IPS-15b (cell line): ENCODE measurements at regions not wholly inside any gene's neighbourhood (a gene's known extent, or its start where the extent isn't known, plus 50 kb on each side); places are given as distances from the start of the nearest gene placed in this dataset.
"Not testable (repeated sequence)": the region's sequence is repeated elsewhere in the genome, so short reads cannot be mapped to it uniquely, and the experiment has no call there.

ENCODE experiments used
- H3K27me3 ChIP-seq: one replicate; pipeline ENCODE4 v1.6.1; 2013; ENCODE audit warnings: low read length; ENCODE audit not compliant: control insufficient read depth, insufficient read depth
- H3K36me3 ChIP-seq: one replicate; pipeline ENCODE4 v1.6.1; 2013; ENCODE audit warnings: low read length; ENCODE audit not compliant: control insufficient read depth, insufficient read depth
- H3K4me1 ChIP-seq: one replicate; pipeline ENCODE4 v1.6.1; 2013; ENCODE audit warnings: mild to moderate bottlenecking, low read length; ENCODE audit not compliant: control insufficient read depth, insufficient read depth
- H3K4me3 ChIP-seq: one replicate; pipeline ENCODE4 v1.5.1; 2013; ENCODE audit warnings: low read depth, low read length
- H3K9ac ChIP-seq: one replicate; pipeline ENCODE4 v1.6.1; 2013; ENCODE audit warnings: low read depth, mild to moderate bottlenecking, low read length
- H3K9me3 ChIP-seq: one replicate; pipeline ENCODE4 v1.6.1; 2013; ENCODE audit warnings: mild to moderate bottlenecking, low read length; ENCODE audit not compliant: control insufficient read depth, insufficient read depth

DNA sequence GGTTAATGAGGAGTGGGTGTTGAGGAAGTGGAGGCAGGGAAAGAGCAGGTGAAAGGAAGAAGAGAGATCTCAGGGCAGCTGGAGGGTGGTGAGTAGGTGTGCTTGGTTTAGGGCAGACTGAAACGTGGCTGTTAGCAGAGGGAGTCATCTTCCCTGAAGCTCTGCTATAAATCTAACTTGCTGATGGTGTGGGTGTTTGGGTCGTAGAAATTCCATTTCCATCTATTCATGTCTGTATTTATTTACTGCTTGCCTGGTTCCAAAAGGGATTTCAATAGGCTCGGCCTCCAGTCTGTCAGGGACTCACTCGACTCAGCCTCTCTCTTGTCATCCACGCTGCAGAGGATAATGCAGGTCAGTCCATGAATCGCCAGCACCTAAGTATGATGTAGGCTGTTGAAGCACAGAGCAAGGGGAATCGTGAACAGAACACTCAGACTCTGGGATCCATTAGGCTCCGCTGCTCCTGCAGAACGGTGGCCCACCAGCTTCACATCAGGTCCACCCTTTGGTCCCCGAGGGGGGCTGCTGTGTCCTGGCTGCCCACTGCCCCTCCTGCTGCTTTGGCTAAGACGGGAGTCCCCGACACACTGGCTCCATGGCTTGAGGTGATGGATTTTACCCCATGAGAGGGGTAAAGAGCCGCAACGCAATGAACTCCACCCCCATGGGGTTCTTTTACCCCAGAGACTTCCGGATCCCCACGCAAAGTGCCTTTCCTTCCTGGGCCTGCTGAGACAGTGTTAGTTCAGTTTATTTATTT is 156.2 kb downstream of the RHOU start:
- Histone ChIP-seq H3K27me3 (no peaks in the 10 kb centered on the region), H3K4me3 (no peak overlapping the region), H3K4me1 (no peaks in the 10 kb centered on the region), H3K36me3 (no peaks in the 10 kb centered on the region), H3K9me3 (no peaks in the 10 kb centered on the region), H3K9ac (no peak overlapping the region)

DNA sequence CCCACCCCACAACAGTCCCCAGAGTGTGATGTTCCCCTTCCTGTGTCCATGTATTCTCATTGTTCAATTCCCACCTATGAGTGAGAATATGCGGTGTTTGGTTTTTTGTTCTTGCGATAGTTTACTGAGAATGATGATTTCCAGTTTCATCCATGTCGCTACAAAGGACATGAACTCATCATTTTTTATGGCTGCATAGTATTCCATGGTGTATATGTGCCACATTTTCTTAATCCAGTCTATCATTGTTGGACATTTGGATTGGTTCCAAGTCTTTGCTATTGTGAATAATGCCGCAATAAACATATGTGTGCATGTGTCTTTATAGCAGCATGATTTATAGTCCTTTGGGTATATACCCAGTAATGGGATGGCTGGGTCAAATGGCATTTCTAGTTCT is 156.9 kb downstream of the RHOU start:
- not testable (repeated sequence) for H3K4me1 ChIP-seq, H3K4me3 ChIP-seq, H3K27me3 ChIP-seq, H3K36me3 ChIP-seq, H3K9me3 ChIP-seq, H3K9ac ChIP-seq

DNA sequence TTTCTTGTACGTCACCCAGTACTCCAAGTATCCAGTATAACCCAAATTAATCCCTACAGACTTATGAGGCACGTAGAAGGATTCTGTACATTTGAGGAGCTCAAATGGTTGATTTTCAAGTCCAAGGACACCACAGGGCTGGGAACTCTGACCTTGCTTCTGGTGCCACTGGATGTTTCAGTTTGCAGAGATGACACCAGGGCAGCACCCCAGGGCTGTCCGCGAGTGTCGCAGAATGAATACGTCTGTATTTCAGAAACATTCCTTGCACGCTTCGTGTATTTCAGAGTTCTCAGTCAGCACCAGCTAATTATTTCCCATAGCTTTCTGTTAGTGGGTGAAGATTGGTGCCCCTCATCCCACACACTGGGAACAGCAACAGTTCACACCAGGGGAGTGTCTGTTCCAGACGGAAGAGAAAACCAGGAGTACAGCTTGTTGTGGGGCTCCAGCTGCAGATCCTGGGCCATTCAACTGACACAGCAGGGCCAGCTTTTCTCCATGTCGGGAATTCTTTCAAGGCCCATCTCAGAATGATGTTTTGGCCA is 159.2 kb downstream of the RHOU start:
- H3K36me3 ChIP-seq: no peaks in the 10 kb centered on the region
- no peaks in the 10 kb centered on the region for H3K27me3 ChIP-seq
- no peaks in the 10 kb centered on the region for H3K9me3 ChIP-seq
- H3K4me1 ChIP-seq: no peaks in the 10 kb centered on the region
- H3K4me3 ChIP-seq: no peak overlapping the region
- no peak overlapping the region for H3K9ac ChIP-seq

DNA sequence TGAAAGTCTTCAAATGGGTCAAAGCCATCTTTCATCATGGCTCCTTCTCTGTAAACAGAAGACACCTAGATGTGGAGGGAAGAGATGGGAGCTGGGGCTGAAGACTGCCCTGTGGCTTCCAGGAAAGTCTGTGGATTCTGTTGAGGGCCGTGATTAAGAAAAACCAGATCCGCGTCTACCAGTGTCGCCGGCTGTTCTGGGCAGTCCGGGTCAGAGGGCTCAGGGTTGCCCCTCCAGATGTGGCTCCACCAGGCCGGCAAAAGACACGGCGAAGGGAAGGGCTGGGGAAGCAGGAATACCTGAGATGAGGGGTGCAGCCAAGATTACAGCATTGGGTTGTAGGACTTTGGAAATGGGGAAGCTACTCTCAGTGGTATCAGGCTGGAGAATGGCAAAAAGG is 162.6 kb downstream of the RHOU start:
- H3K4me1 ChIP-seq: no peaks in the 10 kb centered on the region
- no peak overlapping the region for H3K4me3 ChIP-seq
- H3K9ac ChIP-seq: no peak overlapping the region
- no peaks in the 10 kb centered on the region for H3K9me3 ChIP-seq
- no peaks in the 10 kb centered on the region for H3K36me3 ChIP-seq
- no peaks in the 10 kb centered on the region for H3K27me3 ChIP-seq

DNA sequence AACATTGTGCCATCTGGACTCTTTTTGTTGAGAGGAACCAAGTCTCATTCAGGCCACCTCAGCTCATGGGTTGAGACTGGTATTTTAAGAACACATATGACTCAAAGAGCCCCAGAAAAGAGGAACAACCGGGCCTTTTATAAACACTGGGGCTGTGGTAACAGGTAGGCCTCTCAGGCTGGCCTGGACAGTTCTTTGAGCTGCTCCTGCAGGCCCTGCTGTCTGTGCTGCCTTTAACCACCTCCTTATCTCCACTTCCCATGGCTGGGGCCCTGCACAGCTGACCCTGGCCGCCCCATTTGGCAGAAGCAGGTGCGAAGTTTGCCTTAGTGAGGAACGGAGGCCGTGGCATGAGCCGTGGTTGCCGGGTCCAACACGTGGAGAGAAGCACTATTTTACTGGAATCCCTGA is 163.3 kb downstream of the RHOU start:
- H3K9me3 ChIP-seq: no peaks in the 10 kb centered on the region
- H3K4me3 ChIP-seq: no peak overlapping the region
- H3K27me3 ChIP-seq: no peaks in the 10 kb centered on the region

DNA sequence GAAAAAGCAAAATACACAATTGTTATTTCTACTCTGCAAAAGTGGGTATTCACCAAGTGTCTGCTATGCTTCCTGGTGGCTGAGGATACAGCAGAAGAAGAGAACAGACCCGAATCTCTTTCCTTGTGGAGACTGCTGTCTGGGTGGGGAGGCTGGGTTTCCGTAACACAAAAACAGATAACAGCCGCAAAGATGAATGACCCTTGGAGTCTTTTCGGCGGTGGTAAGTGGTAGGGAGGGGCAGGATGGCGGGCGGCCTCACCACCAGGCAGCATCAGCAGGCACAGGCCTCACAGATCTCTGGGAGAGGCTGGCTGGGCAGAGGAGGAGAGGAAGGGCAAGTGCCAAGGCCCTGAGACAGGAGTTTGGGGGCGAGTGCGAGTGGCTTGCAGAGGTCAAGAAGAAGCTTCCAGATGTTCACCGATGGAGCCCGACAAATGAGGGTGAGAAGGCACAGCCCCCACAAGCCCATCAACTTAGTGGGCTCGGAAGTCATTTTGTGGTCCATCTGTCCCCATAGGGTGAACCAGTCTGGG is 164.2 kb downstream of the RHOU start:
- Histone ChIP-seq H3K9me3 (no peaks in the 10 kb centered on the region), H3K4me3 (no peak overlapping the region), H3K27me3 (no peaks in the 10 kb centered on the region)

More for the DNA sequence above, 163.3 kb downstream of the RHOU start:
- H3K4me1 ChIP-seq: no peaks in the 10 kb centered on the region
- no peak overlapping the region for H3K9ac ChIP-seq
- H3K36me3 ChIP-seq: no peaks in the 10 kb centered on the region

DNA sequence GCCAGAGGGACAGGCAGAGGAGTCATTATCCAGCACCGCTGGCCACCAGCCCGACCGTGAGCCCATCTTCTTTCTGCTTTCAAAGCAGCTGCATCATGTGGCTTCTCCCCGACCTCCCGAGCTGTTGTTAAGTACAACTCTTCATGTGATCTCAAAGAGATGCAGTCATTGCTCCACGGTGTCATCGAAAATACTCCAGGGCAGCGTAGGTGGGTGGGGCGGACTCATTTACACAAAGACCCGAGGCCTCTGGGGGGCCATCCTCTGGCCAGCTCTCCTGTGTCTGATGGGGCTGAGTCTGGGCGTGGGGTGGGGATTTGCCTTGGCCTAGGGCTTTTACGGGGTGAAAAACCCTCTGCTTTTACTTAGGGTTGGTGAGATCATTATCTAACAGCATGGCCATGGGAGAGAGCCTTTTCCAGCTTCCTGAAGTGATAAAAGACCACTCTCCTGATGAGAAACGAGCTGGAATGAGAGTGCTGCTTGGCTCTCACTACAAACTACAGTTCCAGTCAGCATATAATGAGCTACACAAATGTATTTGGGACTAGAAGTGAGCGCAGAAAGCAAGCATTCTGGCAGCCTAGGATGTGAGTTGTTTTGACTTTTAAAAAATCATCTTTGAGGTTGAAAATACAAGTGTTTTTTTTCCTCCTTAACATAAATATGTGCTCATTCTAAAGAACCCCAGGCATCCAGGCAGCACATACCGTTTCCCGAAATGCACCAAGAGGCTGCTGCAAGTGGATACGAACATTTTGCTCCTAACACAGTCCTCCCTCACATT is 165.0 kb downstream of the RHOU start:
- Histone ChIP-seq H3K27me3 (no peaks in the 10 kb centered on the region), H3K9me3 (no peaks in the 10 kb centered on the region), H3K9ac (no peak overlapping the region), H3K4me1 (no peaks in the 10 kb centered on the region), H3K36me3 (no peaks in the 10 kb centered on the region), H3K4me3 (no peak overlapping the region)

More for the DNA sequence above, 164.2 kb downstream of the RHOU start:
- H3K4me1 ChIP-seq: no peaks in the 10 kb centered on the region
- no peaks in the 10 kb centered on the region for H3K36me3 ChIP-seq
- H3K9ac ChIP-seq: no peak overlapping the region

DNA sequence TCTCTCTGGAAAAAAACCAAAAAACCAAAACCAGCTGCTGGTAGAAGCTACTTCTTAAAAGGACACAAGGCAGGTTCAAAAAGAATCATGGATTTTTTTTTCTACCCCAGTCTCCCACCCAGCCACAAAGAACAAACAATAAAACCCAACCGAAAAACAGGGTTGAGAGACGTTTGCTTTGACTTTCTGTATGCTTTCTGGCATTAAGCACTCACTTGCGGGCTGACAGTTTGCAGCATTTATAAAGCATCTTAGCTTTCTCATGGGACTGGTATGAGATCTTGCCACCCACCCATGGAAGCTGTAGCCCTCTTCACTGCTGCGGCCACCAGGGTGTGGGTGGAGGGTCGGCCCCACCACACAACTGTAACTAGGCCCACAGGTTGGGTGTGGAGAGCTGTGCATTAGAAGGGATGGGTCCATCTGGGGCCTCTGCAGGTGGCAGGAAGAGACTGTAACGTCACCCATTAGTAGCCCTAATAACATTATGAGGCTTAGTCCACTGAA is 165.7 kb downstream of the RHOU start:
- H3K36me3 ChIP-seq: no peaks in the 10 kb centered on the region
- no peak overlapping the region for H3K9ac ChIP-seq
- H3K4me3 ChIP-seq: no peak overlapping the region
- H3K27me3 ChIP-seq: no peaks in the 10 kb centered on the region
- no peaks in the 10 kb centered on the region for H3K9me3 ChIP-seq
- no peaks in the 10 kb centered on the region for H3K4me1 ChIP-seq

DNA sequence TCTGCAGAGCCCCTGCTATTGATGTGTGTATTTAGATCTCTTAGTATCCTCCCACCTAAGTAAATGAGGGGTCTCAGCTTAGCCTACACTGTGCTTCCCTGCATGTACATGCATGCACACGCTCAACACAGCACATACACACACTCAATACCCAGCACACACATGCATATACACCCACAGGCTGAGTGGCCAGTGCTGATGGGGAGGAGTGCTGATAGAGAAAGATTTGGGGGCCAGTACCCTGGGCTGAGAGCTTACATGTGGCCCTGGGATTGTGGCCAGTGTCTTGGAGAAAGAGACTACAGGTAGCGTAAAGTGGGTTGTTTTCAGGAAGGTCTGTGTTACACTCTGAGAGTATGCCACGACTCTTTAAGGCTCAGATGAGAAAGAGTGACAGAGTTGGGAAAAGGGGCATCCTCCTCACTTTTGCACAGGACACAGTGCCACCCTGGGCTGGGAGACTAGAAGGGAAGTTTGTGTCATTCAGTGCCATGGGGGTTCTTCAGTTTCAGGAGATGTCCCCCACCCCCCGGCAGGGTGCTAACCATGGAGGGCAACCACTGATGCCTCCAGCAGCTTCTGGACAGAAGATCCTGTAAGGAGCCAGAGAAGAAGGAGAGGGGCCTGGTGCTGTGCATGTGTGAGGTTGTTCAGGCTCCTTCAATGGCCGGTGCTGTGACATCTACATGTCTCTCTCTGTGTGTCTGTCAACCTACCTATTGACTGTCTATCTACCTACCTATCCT is 166.8 kb downstream of the RHOU start:
- Histone ChIP-seq H3K4me3 (no peak overlapping the region), H3K36me3 (no peaks in the 10 kb centered on the region), H3K9me3 (no peaks in the 10 kb centered on the region), H3K9ac (no peak overlapping the region), H3K4me1 (no peaks in the 10 kb centered on the region), H3K27me3 (no peaks in the 10 kb centered on the region)

DNA sequence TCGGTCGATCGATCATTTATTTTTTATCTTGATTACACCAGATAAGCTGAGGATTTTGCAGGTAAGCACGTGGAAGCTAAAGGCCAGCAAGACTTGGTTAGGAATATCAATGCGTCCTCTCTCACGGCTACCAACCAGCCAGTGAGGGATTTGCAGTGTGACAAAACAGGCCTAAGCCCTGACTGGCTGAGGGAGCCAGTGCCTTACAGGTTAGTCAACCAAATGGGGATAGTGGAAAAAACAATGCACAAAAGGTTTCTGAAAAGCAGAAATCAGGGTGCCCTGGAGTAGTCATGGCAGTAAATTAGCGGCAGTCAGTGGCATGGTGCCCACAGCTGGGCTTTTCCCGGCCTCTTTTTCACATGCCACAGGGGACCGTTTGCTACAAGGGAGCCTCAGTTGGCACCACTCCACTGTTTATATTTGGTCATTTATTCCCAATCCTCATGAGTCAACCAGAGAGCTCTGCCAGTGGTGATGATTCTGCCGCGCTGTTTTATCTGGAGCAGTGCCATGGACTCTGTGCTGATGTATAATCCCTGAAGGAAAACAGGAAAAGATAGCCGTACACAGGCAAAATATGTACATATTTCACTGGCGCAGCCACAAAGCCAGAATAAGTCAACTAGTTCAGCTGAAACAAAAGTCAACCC is 167.6 kb downstream of the RHOU start:
- Histone ChIP-seq H3K4me3 (no peak overlapping the region), H3K9ac (no peak overlapping the region), H3K9me3 (no peaks in the 10 kb centered on the region), H3K36me3 (no peaks in the 10 kb centered on the region), H3K4me1 (no peaks in the 10 kb centered on the region), H3K27me3 (no peaks in the 10 kb centered on the region)
